ENCODE measurements at regions not wholly inside any gene's neighbourhood (a gene's known extent, or its start where the extent isn't known, plus 50 kb on each side); places are given as distances from the start of the nearest gene placed in this dataset.

GRCh38 chr18:78922856-78923255 is 56.8 kb upstream of the SALL3 start:
- TF ChIP-seq POLR2A (IDR thresholded peaks at IDR 0.05) (no peak), CTCF (IDR thresholded peaks at IDR 0.05) (no peak)
